Loucy (cell line): ENCODE measurements at regions not wholly inside any gene's neighbourhood (a gene's known extent, or its start where the extent isn't known, plus 50 kb on each side); places are given as distances from the start of the nearest gene placed in this dataset.

ENCODE experiments used
- EZH2phosphoT487 ChIP-seq: fragments of 200-600 bp; IDR thresholded peaks from 2 replicates; pipeline ENCODE4 v1.6.1; 2018; ENCODE audit warnings: antibody characterized with exemption, mild to moderate bottlenecking, moderate library complexity, borderline replicate concordance
- TF ChIP-seq, protein P1 (sequence below): fragments of 200-600 bp; sonication (generic); conservative IDR thresholded peaks from 2 replicates; pipeline ENCODE4 v1.5.1; 2014; ENCODE audit warnings: mild to moderate bottlenecking, antibody characterized with exemption, low read length

DNA sequence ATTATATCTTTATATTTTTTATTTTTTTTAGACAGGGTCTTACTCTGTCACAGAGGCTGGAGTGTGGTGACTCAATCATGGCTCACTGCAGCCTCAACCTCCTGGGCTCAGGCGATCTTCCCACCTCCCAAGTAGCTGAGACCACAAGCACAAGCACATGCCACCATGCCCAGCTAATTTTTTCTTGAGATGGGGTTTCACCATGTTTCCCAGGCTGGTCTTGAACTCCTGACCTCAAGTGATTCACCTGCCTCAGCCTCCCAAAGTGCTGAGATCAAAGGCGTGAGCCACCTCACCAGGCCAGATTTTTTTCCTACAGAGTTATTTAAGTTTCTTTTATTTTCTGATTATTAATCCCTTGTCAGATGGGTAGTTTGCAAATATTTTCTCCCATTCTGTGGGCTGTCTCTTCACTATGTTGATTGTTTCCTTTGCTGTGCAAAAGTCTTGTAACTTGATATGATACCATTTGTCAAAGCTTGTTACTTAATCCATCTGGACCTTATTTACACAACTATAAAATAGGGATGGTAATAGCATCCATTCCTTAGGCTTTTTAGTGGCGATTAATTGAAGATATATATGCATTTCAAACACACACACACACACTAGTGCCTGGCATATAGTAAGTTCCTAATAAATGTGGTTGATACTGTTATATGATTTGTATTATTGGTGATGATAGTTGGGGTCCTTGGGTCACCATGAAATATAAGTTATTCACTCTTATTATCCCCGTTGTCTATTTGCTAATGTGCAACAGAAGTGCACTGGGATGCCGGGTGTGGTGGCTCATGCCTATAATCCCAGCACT lies 187.1 kb downstream of the BCAS1 start:
- TF ChIP-seq, protein P1, sequence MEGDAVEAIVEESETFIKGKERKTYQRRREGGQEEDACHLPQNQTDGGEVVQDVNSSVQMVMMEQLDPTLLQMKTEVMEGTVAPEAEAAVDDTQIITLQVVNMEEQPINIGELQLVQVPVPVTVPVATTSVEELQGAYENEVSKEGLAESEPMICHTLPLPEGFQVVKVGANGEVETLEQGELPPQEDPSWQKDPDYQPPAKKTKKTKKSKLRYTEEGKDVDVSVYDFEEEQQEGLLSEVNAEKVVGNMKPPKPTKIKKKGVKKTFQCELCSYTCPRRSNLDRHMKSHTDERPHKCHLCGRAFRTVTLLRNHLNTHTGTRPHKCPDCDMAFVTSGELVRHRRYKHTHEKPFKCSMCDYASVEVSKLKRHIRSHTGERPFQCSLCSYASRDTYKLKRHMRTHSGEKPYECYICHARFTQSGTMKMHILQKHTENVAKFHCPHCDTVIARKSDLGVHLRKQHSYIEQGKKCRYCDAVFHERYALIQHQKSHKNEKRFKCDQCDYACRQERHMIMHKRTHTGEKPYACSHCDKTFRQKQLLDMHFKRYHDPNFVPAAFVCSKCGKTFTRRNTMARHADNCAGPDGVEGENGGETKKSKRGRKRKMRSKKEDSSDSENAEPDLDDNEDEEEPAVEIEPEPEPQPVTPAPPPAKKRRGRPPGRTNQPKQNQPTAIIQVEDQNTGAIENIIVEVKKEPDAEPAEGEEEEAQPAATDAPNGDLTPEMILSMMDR: no peak
- no peak for TF ChIP-seq EZH2phosphoT487
